Esophagus squamous epithelium (tissue), 5 donors: ENCODE measurements at regions not wholly inside any gene's neighbourhood (a gene's known extent, or its start where the extent isn't known, plus 50 kb on each side); places are given as distances from the start of the nearest gene placed in this dataset.

Experiments used
- DNase-seq: peaks from one replicate; lab custom pipeline; 2025; lab: John Stamatoyannopoulos, UW
- H3K27ac ChIP-seq, 4 donors: fragments of 200-600 bp; sonication (generic); one replicate each; pipeline ENCODE4 v1.5.1; 2016 to 2019; ENCODE audit warnings: mild to moderate bottlenecking in 1 of 4
- H3K27me3 ChIP-seq, 4 donors: fragments of 200-600 bp; sonication (generic); 1 replicate in 3 of 4; 2 replicates in 1 of 4; pipeline versions ENCODE4 v1.5.1 to v1.6.0; 2017 to 2021; ENCODE audit warnings: antibody characterized with exemption in 1 of 4
- H3K36me3 ChIP-seq, 3 donors: fragments of 200-600 bp; sonication (generic); one replicate each; pipeline ENCODE4 v1.5.1; 2016 to 2019
- H3K4me1 ChIP-seq, 3 donors: fragments of 200-600 bp; sonication (generic); one replicate each; pipeline ENCODE4 v1.5.1; 2017 to 2019
- H3K4me3 ChIP-seq, 4 donors: fragments of 200-600 bp; sonication (generic); 1 replicate in 3 of 4; 2 replicates in 1 of 4; pipeline ENCODE4 v1.5.1; 2016 to 2019; ENCODE audit warnings: mild to moderate bottlenecking in 2 of 4, moderate library complexity in 1 of 4
- H3K9me3 ChIP-seq, 3 donors: fragments of 200-600 bp; sonication (generic); one replicate each; pipeline ENCODE4 v1.5.1; 2016 to 2019
- CTCF ChIP-seq, 6 experiments: fragments of 450-650 bp in 4 of 6; fragments of 200-600 bp in 2 of 6; sonication (generic) in 2 of 6; IDR thresholded peaks; one replicate each; pipeline ENCODE4 v1.5.1; 2016 to 2019; ENCODE audit warnings: antibody characterized with exemption in 6 of 6, mild to moderate bottlenecking in 4 of 6, moderate library complexity in 4 of 6
- POLR2A ChIP-seq, 4 donors: fragments of 450-650 bp; IDR thresholded peaks; one replicate each; pipeline ENCODE4 v1.6.1; 2017; ENCODE audit warnings: antibody characterized with exemption in 4 of 4, mild to moderate bottlenecking in 4 of 4, moderate library complexity in 3 of 4
- WGBS, 2 donors: methylation state at CpG; one replicate each; pipeline ENCODE4 v1.1.5; 2018; 5-methylcytosine and 5-hydroxymethylcytosine counted together
- intact Hi-C: fragments of 100-400 bp; cut with DNase I; formaldehyde crosslinking; loops from one replicate; pipeline ENCODE4 v1.15.0; 2022
- donor health status: DM: yes; HTN: yes; CAD: no.

GRCh38 chr15:25224396-25224795 is 214.4 kb downstream of the UBE3A start:
- H3K4me3 ChIP-seq = no peak overlapping the region
- TF ChIP-seq POLR2A (IDR thresholded peaks at IDR 0.05) (no peak), CTCF (IDR thresholded peaks at IDR 0.05) (no peak)
- no peaks in the 10 kb centered on the region for H3K27me3 ChIP-seq
- H3K36me3 ChIP-seq = no peaks in the 10 kb centered on the region
- 82 to 87% methylated on average over 3 to 5 of the region's 5 CpGs for WGBS, 2 donors
- intact Hi-C loops = no loop called here
- no peak overlapping the region for H3K27ac ChIP-seq
- H3K9me3 ChIP-seq = peaks cover 0 to 97% (median 20%) of the 10 kb centered on the region in 3 donors
- no peak for DNase-seq
- H3K4me1 ChIP-seq = no peaks in the 10 kb centered on the region

- H3K4me1 ChIP-seq = no peaks in the 10 kb centered on the region
- intact Hi-C loops = no loop called here
- H3K4me3 ChIP-seq = no peak overlapping the region
- H3K27me3 ChIP-seq = no peaks in the 10 kb centered on the region
- no peak overlapping the region for H3K27ac ChIP-seq
- WGBS, 2 donors = 86 to 100% methylated on average over 1 to 2 of the region's 6 CpGs
- no peak for DNase-seq
- peaks cover 0 to 96% (median 25%) of the 10 kb centered on the region in 3 donors for H3K9me3 ChIP-seq
- TF ChIP-seq CTCF (IDR thresholded peaks at IDR 0.05) (no peak), POLR2A (IDR thresholded peaks at IDR 0.05) (no peak)
- no peaks in the 10 kb centered on the region for H3K36me3 ChIP-seq
These were observed 212.5 kb downstream of the UBE3A start for GRCh38 chr15:25226360-25226759.

- no peak overlapping the region for H3K4me3 ChIP-seq
- H3K36me3 ChIP-seq = no peaks in the 10 kb centered on the region
- no peak for DNase-seq
- intact Hi-C loops = no loop called here
- no peaks in the 10 kb centered on the region for H3K4me1 ChIP-seq
- no peak overlapping the region for H3K27ac ChIP-seq
- TF ChIP-seq POLR2A (IDR thresholded peaks at IDR 0.05) (no peak), CTCF (IDR thresholded peaks at IDR 0.05) (no peak)
- no peaks in the 10 kb centered on the region for H3K27me3 ChIP-seq
- H3K9me3 ChIP-seq = peaks cover 0 to 87% (median 32%) of the 10 kb centered on the region in 3 donors
- 82 to 90% methylated on average over 2 to 7 of the region's 11 CpGs for WGBS, 2 donors
These were observed 210.6 kb downstream of the UBE3A start for GRCh38 chr15:25228261-25228660.

GRCh38 chr15:25230442-25230841 is 208.4 kb downstream of the UBE3A start:
- 93% methylated on average over 6 of the region's 10 CpGs; no CpG with 5 or more reads in 1 of the 2 donors for WGBS, 2 donors
- Histone ChIP-seq H3K27me3 (no peaks in the 10 kb centered on the region), H3K4me3 (no peak overlapping the region), H3K36me3 (no peaks in the 10 kb centered on the region), H3K9me3 (peaks cover 0 to 89% (median 46%) of the 10 kb centered on the region in 3 donors), H3K27ac (no peak overlapping the region), H3K4me1 (no peaks in the 10 kb centered on the region)
- intact Hi-C loops = no loop called here
- TF ChIP-seq POLR2A (IDR thresholded peaks at IDR 0.05) (no peak), CTCF (IDR thresholded peaks at IDR 0.05) (no peak)
- no peak for DNase-seq

- Histone ChIP-seq H3K36me3 (no peaks in the 10 kb centered on the region), H3K27me3 (no peaks in the 10 kb centered on the region), H3K9me3 (peaks cover 0 to 88% (median 40%) of the 10 kb centered on the region in 3 donors), H3K4me3 (no peak overlapping the region), H3K4me1 (no peaks in the 10 kb centered on the region), H3K27ac (no peak overlapping the region)
- DNase-seq = no peak
- 60 to 100% methylated on average over 1 of the region's 7 CpGs for WGBS, 2 donors
- intact Hi-C loops = no loop called here
- TF ChIP-seq POLR2A (IDR thresholded peaks at IDR 0.05) (no peak), CTCF (IDR thresholded peaks at IDR 0.05) (no peak)
These were observed 205.0 kb downstream of the UBE3A start for GRCh38 chr15:25233766-25234350.
